ENCODE measurements at regions not wholly inside any gene's neighbourhood (a gene's known extent, or its start where the extent isn't known, plus 50 kb on each side); places are given as distances from the start of the nearest gene placed in this dataset.

DNA sequence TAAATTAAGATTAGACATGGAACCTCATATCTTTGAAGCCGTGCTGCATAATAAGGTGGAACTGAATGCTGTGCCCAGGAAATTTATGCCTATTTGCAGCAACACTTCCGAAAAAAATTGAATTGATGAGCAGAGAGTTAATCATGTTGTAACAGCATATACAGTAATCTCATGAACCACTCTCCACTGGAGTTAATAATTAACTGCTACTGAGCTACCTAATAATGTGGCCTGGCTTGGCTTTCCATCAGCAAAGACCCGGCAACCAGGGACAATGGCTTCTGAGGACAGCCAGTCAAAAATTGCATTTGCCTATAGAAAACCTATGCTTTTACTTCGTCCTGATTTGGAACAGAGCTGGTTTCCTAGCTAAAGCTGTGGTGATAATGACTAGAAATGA lies 63.8 kb upstream of the GATB start:
- Histone ChIP-seq H3K36me3 (no peaks in the 10 kb centered on the region), H3K27me3 (no peaks in the 10 kb centered on the region), H3K4me1 (peaks cover 0 to 9% (median 0%) of the 10 kb centered on the region in 12 donors), H3K9me3 (peaks cover 0 to 13% (median 0%) of the 10 kb centered on the region in 12 donors), H3K27ac (no peak overlapping the region), H3K4me3 (no peak overlapping the region)
- 57 to 63% (median 58%) methylated on average over 4 of the region's 4 CpGs for WGBS, 4 donors
- no peak for DNase-seq
- intact Hi-C loops (cut with DNase I): no loop called here
- no peak for TF ChIP-seq POLR2A (IDR thresholded peaks at IDR 0.05)
- TF ChIP-seq, protein P1, sequence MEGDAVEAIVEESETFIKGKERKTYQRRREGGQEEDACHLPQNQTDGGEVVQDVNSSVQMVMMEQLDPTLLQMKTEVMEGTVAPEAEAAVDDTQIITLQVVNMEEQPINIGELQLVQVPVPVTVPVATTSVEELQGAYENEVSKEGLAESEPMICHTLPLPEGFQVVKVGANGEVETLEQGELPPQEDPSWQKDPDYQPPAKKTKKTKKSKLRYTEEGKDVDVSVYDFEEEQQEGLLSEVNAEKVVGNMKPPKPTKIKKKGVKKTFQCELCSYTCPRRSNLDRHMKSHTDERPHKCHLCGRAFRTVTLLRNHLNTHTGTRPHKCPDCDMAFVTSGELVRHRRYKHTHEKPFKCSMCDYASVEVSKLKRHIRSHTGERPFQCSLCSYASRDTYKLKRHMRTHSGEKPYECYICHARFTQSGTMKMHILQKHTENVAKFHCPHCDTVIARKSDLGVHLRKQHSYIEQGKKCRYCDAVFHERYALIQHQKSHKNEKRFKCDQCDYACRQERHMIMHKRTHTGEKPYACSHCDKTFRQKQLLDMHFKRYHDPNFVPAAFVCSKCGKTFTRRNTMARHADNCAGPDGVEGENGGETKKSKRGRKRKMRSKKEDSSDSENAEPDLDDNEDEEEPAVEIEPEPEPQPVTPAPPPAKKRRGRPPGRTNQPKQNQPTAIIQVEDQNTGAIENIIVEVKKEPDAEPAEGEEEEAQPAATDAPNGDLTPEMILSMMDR (IDR thresholded peaks at IDR 0.05): no peak
- no peak for ATAC-seq

DNA sequence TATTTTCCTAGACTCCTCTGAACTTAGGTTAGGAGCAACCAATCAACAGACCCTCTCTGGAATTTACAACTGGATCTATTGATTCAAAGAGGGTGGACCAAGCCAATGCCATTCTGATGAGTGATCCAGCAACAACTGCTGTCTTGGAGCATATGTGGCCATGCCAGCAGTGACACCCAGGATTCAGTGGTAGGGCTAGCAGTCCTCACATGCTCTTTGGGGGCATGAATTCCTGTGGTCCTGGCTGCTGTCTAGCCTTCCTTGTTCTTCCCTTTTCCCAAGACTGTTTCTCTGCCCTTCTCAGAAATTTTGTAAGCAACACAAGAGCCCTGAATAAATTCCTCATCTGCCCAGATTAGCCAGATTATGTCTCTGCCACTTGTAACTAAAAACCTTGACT lies 61.5 kb upstream of the GATB start:
- TF ChIP-seq, protein P1 (IDR thresholded peaks at IDR 0.05): no peak
- no peak for TF ChIP-seq POLR2A (IDR thresholded peaks at IDR 0.05)

DNA sequence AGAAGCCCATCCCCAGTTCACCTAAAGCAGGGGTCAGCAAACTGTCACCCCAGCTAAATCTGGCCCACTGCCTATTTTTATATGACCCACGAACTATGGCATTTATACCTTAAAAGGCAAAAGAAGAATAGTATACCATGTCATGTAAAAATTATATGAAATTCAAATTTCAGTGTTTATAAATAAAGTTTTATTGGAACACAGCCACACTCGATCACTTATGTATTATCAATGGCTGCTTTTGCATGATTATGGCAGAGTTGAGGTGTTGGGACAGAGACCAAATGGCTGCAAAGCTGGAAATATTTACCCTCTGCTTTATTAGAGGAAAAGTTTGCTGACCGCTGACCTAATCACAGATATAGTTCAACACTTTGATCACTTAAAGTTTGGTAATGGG lies 59.2 kb upstream of the GATB start:
- Histone ChIP-seq H3K4me3 (no peak overlapping the region), H3K27ac (no peak overlapping the region), H3K9me3 (no peaks in the 10 kb centered on the region), H3K4me1 (peaks cover 0 to 9% (median 0%) of the 10 kb centered on the region in 12 donors), H3K36me3 (no peaks in the 10 kb centered on the region), H3K27me3 (no peaks in the 10 kb centered on the region)
- DNase-seq: no peak
- intact Hi-C loops (cut with DNase I): no loop called here
- 82 to 89% (median 88%) methylated on average over 3 of the region's 3 CpGs for WGBS, 4 donors
- TF ChIP-seq, protein P1 (IDR thresholded peaks at IDR 0.05): no peak
- no peak for TF ChIP-seq POLR2A (IDR thresholded peaks at IDR 0.05)
- no peak for ATAC-seq

More for the DNA sequence above, 61.5 kb upstream of the GATB start:
- Histone ChIP-seq H3K27ac (no peak overlapping the region), H3K4me1 (peaks cover 0 to 9% (median 0%) of the 10 kb centered on the region in 12 donors), H3K9me3 (peaks cover 0 to 13% (median 0%) of the 10 kb centered on the region in 12 donors), H3K4me3 (no peak overlapping the region), H3K27me3 (no peaks in the 10 kb centered on the region), H3K36me3 (no peaks in the 10 kb centered on the region)
- intact Hi-C loops (cut with DNase I): no loop called here
- ATAC-seq: no peak
- no peak for DNase-seq

DNA sequence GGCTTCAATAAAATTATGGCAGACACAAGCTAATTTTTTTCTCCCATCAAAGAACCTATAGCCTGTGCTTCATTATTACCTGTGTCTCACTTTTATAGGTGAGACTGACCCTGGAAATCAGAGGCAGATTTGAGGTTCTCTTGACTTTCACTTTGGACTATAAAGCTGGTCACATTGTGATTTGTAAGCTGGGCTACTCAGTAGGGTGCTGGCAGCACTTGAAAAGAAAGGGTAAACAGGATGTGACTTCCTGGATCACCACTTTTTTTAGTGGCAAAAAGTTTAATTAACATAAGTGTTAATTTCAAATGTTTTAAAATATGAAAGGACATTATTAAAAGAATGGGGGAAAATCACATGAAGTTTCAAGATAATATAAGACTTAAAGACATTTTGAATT lies 50.6 kb upstream of the GATB start:
- intact Hi-C loops (cut with DNase I): no loop called here
- no peaks in the 10 kb centered on the region for H3K27me3 ChIP-seq
- no peaks in the 10 kb centered on the region for H3K36me3 ChIP-seq
- TF ChIP-seq, protein P1 (IDR thresholded peaks at IDR 0.05): no peak
- no peak for TF ChIP-seq POLR2A (IDR thresholded peaks at IDR 0.05)
- no peak overlapping the region for H3K27ac ChIP-seq
- no peak for DNase-seq
- H3K4me3 ChIP-seq: no peak overlapping the region
- ATAC-seq: no peak
- peaks cover 0 to 7% (median 0%) of the 10 kb centered on the region in 12 donors for H3K9me3 ChIP-seq
- peaks cover 0 to 14% (median 4%) of the 10 kb centered on the region in 12 donors for H3K4me1 ChIP-seq
